Fibroblast of skin of abdomen (primary cell): ENCODE measurements at regions not wholly inside any gene's neighbourhood (a gene's known extent, or its start where the extent isn't known, plus 50 kb on each side); places are given as distances from the start of the nearest gene placed in this dataset.
"Not testable (repeated sequence)": the region's sequence is repeated elsewhere in the genome, so short reads cannot be mapped to it uniquely, and the experiment has no call there.

Source experiments
- DNase-seq: peaks from one replicate; pipeline ENCODE4 v3.0.0-alpha.2; 2013

- DNase-seq: no peak
Measured at GRCh38 chr5:66234241-66234640, 90.1 kb downstream of the SREK1 start.

GRCh38 chr5:66238435-66238834 lies 94.3 kb downstream of the SREK1 start:
- DNase-seq: no peak

- DNase-seq: no peak
Measured at GRCh38 chr5:66239034-66239433, 94.9 kb downstream of the SREK1 start.

GRCh38 chr5:66241136-66241825 lies 97.2 kb downstream of the SREK1 start:
- no peak for DNase-seq

- DNase-seq: no peak
Measured at GRCh38 chr5:66242050-66242715, 98.1 kb downstream of the SREK1 start.

- peak; percentile 69 for DNase-seq
Measured at GRCh38 chr5:66246608-66247007, 102.5 kb downstream of the SREK1 start.

- peak; percentile 70 for DNase-seq
Measured at GRCh38 chr5:66247176-66247960, 103.3 kb downstream of the SREK1 start.

- DNase-seq: no peak
Measured at GRCh38 chr5:66248874-66249273, 104.8 kb downstream of the SREK1 start.

GRCh38 chr5:66249920-66250319 lies 105.8 kb downstream of the SREK1 start:
- no peak for DNase-seq

- DNase-seq: no peak
Measured at GRCh38 chr5:66252849-66253248, 108.7 kb downstream of the SREK1 start.

- DNase-seq: no peak
Measured at GRCh38 chr5:66255714-66256113, 111.6 kb downstream of the SREK1 start.

GRCh38 chr5:66273121-66273520 lies 129.0 kb downstream of the SREK1 start:
- no peak for DNase-seq

GRCh38 chr5:66276986-66277385 lies 132.9 kb downstream of the SREK1 start:
- no peak for DNase-seq

- DNase-seq: no peak
Measured at GRCh38 chr5:66277981-66278380, 133.9 kb downstream of the SREK1 start.

GRCh38 chr5:66281294-66281693 lies 137.2 kb downstream of the SREK1 start:
- no peak for DNase-seq

GRCh38 chr5:66284588-66285342 lies 140.7 kb downstream of the SREK1 start:
- no peak for DNase-seq

GRCh38 chr5:66285343-66285922 lies 141.3 kb downstream of the SREK1 start:
- no peak for DNase-seq

GRCh38 chr5:66291771-66292170 lies 147.7 kb downstream of the SREK1 start:
- DNase-seq: no peak

GRCh38 chr5:66293851-66294250 lies 149.8 kb downstream of the SREK1 start:
- not testable (repeated sequence) for DNase-seq

- DNase-seq: no peak
Measured at GRCh38 chr5:66299463-66299862, 155.4 kb downstream of the SREK1 start.

GRCh38 chr5:66302344-66302743 lies 158.2 kb downstream of the SREK1 start:
- no peak for DNase-seq

- peak; percentile 71 for DNase-seq
Measured at GRCh38 chr5:66306105-66306843, 162.2 kb downstream of the SREK1 start.
